WTC11 (cell line): ENCODE measurements at regions not wholly inside any gene's neighbourhood (a gene's known extent, or its start where the extent isn't known, plus 50 kb on each side); places are given as distances from the start of the nearest gene placed in this dataset.

Experiments used
- ATAC-seq: fragments of 200-7000 bp; cut with Tn5 transposase; 2 replicates; pipeline ENCODE4 v1.10.0; 2021; ENCODE audit warnings: mild to moderate bottlenecking, moderate library complexity
- CTCF ChIA-PET: fragments of 300-600 bp; sonication (Branson Sonifier 250); formaldehyde crosslinking; loops from one replicate; lab custom pipeline; 2021; ENCODE audit warnings: antibody characterized with exemption; lab: Charles Lee
- POLR2A ChIA-PET: fragments of 350-600 bp; sonication (Branson Sonifier 250); formaldehyde crosslinking; loops from one replicate; lab custom pipeline; 2021; ENCODE audit warnings: antibody characterized with exemption; lab: Charles Lee
- DNase-seq: peaks from one replicate; pipeline ENCODE4 v3.0.0; 2021; ENCODE audit warnings: low spot score
- H3K27ac Mint-ChIP-seq: 2 replicates; pipeline ENCODE4 v1.8.0; 2021; ENCODE audit warnings: mixed read lengths
- H3K27me3 Mint-ChIP-seq: 2 replicates; pipeline ENCODE4 v1.8.0; 2021; ENCODE audit warnings: low read depth, mild to moderate bottlenecking, moderate library complexity, mixed read lengths
- H3K36me3 Mint-ChIP-seq: 2 replicates; pipeline ENCODE4 v1.8.0; 2021; ENCODE audit warnings: mixed read lengths
- H3K4me1 Mint-ChIP-seq: 2 replicates; pipeline ENCODE4 v1.8.0; 2022; ENCODE audit warnings: mixed read lengths
- H3K4me3 Mint-ChIP-seq: 2 replicates; pipeline ENCODE4 v1.8.0; 2021; ENCODE audit warnings: mild to moderate bottlenecking, moderate library complexity, mixed read lengths
- H3K9me3 Mint-ChIP-seq: 2 replicates; pipeline ENCODE4 v1.8.0; 2021; ENCODE audit warnings: mixed read lengths
- AR ChIP-seq: fragments of 250-450 bp; sonication (Bioruptor Pico); IDR thresholded peaks from 2 replicates; pipeline ENCODE4 v1.9.0; 2021; ENCODE audit warnings: mild to moderate bottlenecking
- CBFB ChIP-seq: sonication (generic); formaldehyde crosslinking; IDR thresholded peaks from 2 replicates; pipeline ENCODE4 v1.8.1; 2022; ENCODE audit warnings: mild to moderate bottlenecking, low read depth, missing genetic modification reagents
- CREB1 ChIP-seq: sonication (generic); formaldehyde crosslinking; IDR thresholded peaks from 2 replicates; pipeline ENCODE4 v1.8.0; 2023; ENCODE audit warnings: mild to moderate bottlenecking, missing genetic modification reagents
- E2F4 ChIP-seq: sonication (generic); formaldehyde crosslinking; IDR thresholded peaks from 2 replicates; pipeline ENCODE4 v1.8.1; 2022; ENCODE audit warnings: low read depth, mild to moderate bottlenecking, moderate library complexity, missing genetic modification reagents, borderline replicate concordance
- EMX1 ChIP-seq: fragments of 250-450 bp; sonication (Bioruptor Pico); IDR thresholded peaks from 2 replicates; pipeline ENCODE4 v1.8.0; 2021; ENCODE audit warnings: mild to moderate bottlenecking
- FOXJ3 ChIP-seq: sonication (generic); formaldehyde crosslinking; IDR thresholded peaks from 2 replicates; pipeline ENCODE4 v1.9.0; 2021; ENCODE audit warnings: missing genetic modification reagents, mild to moderate bottlenecking, borderline replicate concordance
- FOXK1 ChIP-seq: sonication (generic); formaldehyde crosslinking; IDR thresholded peaks from 2 replicates; pipeline ENCODE4 v1.8.0; 2022; ENCODE audit warnings: mild to moderate bottlenecking, moderate library complexity, missing genetic modification reagents
- FOXP4 ChIP-seq: sonication (generic); formaldehyde crosslinking; IDR thresholded peaks from 2 replicates; pipeline ENCODE4 v1.8.0; 2022; ENCODE audit warnings: mild to moderate bottlenecking, missing genetic modification reagents
- JUN ChIP-seq: sonication (generic); formaldehyde crosslinking; IDR thresholded peaks from 2 replicates; pipeline ENCODE4 v1.8.0; 2023; ENCODE audit warnings: mild to moderate bottlenecking, missing genetic modification reagents
- NFYB ChIP-seq: sonication (generic); formaldehyde crosslinking; conservative IDR thresholded peaks from 2 replicates; pipeline ENCODE4 v1.8.0; 2022; ENCODE audit warnings: low read depth, missing genetic modification reagents
- RORB ChIP-seq: fragments of 250-450 bp; sonication (Bioruptor Pico); IDR thresholded peaks from 2 replicates; pipeline ENCODE4 v1.9.0; 2021; ENCODE audit warnings: mild to moderate bottlenecking
- SMAD3 ChIP-seq: sonication (generic); formaldehyde crosslinking; IDR thresholded peaks from 2 replicates; pipeline ENCODE4 v1.8.0; 2022; ENCODE audit warnings: missing genetic modification reagents, mild to moderate bottlenecking, borderline replicate concordance
- SOX15 ChIP-seq: fragments of 250-450 bp; sonication (Bioruptor Pico); IDR thresholded peaks from 2 replicates; pipeline ENCODE4 v1.9.0; 2021; ENCODE audit warnings: mild to moderate bottlenecking
- SP1 ChIP-seq: sonication (generic); formaldehyde crosslinking; conservative IDR thresholded peaks from 2 replicates; pipeline ENCODE4 v1.8.1; 2022; ENCODE audit warnings: missing genetic modification reagents
- STAT6 ChIP-seq: sonication (generic); formaldehyde crosslinking; conservative IDR thresholded peaks from 2 replicates; pipeline ENCODE4 v1.8.1; 2023; ENCODE audit warnings: mild to moderate bottlenecking, low read depth, missing genetic modification reagents, moderate library complexity
- TCF7 ChIP-seq: sonication (generic); formaldehyde crosslinking; IDR thresholded peaks from 2 replicates; pipeline ENCODE4 v1.8.0; 2022; ENCODE audit warnings: mild to moderate bottlenecking, low read depth, missing genetic modification reagents, moderate library complexity
- TP53 ChIP-seq: sonication (generic); formaldehyde crosslinking; IDR thresholded peaks from 2 replicates; pipeline ENCODE4 v1.8.1; 2023; ENCODE audit warnings: mild to moderate bottlenecking, missing genetic modification reagents
- USF2 ChIP-seq: sonication (generic); formaldehyde crosslinking; IDR thresholded peaks from 2 replicates; pipeline ENCODE4 v1.8.1; 2023; ENCODE audit warnings: mild to moderate bottlenecking, missing genetic modification reagents, moderate library complexity
- ZBTB21 ChIP-seq: sonication (generic); formaldehyde crosslinking; IDR thresholded peaks from 2 replicates; pipeline ENCODE4 v1.8.1; 2023; ENCODE audit warnings: mild to moderate bottlenecking, missing genetic modification reagents, borderline replicate concordance
- ZBTB43 ChIP-seq: sonication (generic); formaldehyde crosslinking; IDR thresholded peaks from 2 replicates; pipeline ENCODE4 v1.8.1; 2023; ENCODE audit warnings: mild to moderate bottlenecking, missing genetic modification reagents
- ZNF138 ChIP-seq: sonication (generic); formaldehyde crosslinking; conservative IDR thresholded peaks from 2 replicates; pipeline ENCODE4 v1.8.1; 2022; ENCODE audit warnings: mild to moderate bottlenecking, moderate library complexity, missing genetic modification reagents
- ZNF263 ChIP-seq: sonication (generic); formaldehyde crosslinking; IDR thresholded peaks from 2 replicates; pipeline ENCODE4 v1.8.1; 2022; ENCODE audit warnings: low read depth, mild to moderate bottlenecking, moderate library complexity, missing genetic modification reagents
- ZNF317 ChIP-seq: sonication (generic); formaldehyde crosslinking; IDR thresholded peaks from 2 replicates; pipeline ENCODE4 v1.8.1; 2023; ENCODE audit warnings: low read depth, mild to moderate bottlenecking, moderate library complexity, missing genetic modification reagents, borderline replicate concordance

GRCh38 chr4:17024425-17024824 is 126.0 kb upstream of the LDB2 start (continued):
- TF ChIP-seq USF2 (CRISPR knock-in tag), result no peak
- no peak for TF ChIP-seq E2F4 (CRISPR knock-in tag)
- no peak for TF ChIP-seq EMX1 (CRISPR knock-in tag)
- no peak for TF ChIP-seq TCF7
- TF ChIP-seq AR, result no peak
- TF ChIP-seq JUN (CRISPR knock-in tag), result no peak
- TF ChIP-seq ZNF263, result no peak
- no peak for TF ChIP-seq ZBTB43 (CRISPR knock-in tag)
- no peak for TF ChIP-seq ZNF138 (CRISPR knock-in tag)
- TF ChIP-seq ZBTB21 (CRISPR knock-in tag), result no peak
- no peak for TF ChIP-seq TP53 (CRISPR knock-in tag)
- TF ChIP-seq CBFB (CRISPR knock-in tag), result no peak
- no peak for TF ChIP-seq ZNF317 (CRISPR knock-in tag)
- TF ChIP-seq, all 79 proteins: peak for 0

GRCh38 chr4:17020901-17021300 is 122.5 kb upstream of the LDB2 start:
- Mint-ChIP-seq H3K4me3 (no peak overlapping the region), H3K27ac (no peak overlapping the region), H3K36me3 (peaks cover 7% of the 10 kb centered on the region), H3K4me1 (peaks cover 47% of the 10 kb centered on the region), H3K27me3 (peaks cover 15% of the 10 kb centered on the region), H3K9me3 (peaks cover 6% of the 10 kb centered on the region)
- DNase-seq (no peak), ATAC-seq (no peak)
- ChIA-PET CTCF (no interaction called here), POLR2A (no interaction called here)
- no peak for TF ChIP-seq STAT6 (CRISPR knock-in tag)
- no peak for TF ChIP-seq ZNF138 (CRISPR knock-in tag)
- TF ChIP-seq SMAD3, result no peak
- TF ChIP-seq FOXK1 (CRISPR knock-in tag), result no peak
- no peak for TF ChIP-seq AR
- TF ChIP-seq SP1 (CRISPR knock-in tag), result no peak
- TF ChIP-seq FOXJ3 (CRISPR knock-in tag), result no peak
- no peak for TF ChIP-seq RORB (CRISPR knock-in tag)
- TF ChIP-seq NFYB (CRISPR knock-in tag), result no peak
- TF ChIP-seq TCF7, result no peak
- no peak for TF ChIP-seq SOX15 (CRISPR knock-in tag)
- TF ChIP-seq CREB1 (CRISPR knock-in tag), result no peak
- TF ChIP-seq FOXP4 (CRISPR knock-in tag), result no peak
